Fibroblast of lung (primary cell): ENCODE measurements at regions not wholly inside any gene's neighbourhood (a gene's known extent, or its start where the extent isn't known, plus 50 kb on each side); places are given as distances from the start of the nearest gene placed in this dataset.

Source experiments
- DNase-seq, 2 donors: peaks; one replicate each; pipeline versions ENCODE4 v3.0.0 to v3.0.0-alpha.2; 2010; ENCODE audit warnings: low read depth in 2 of 2
- H2AFZ ChIP-seq: 2 replicates; pipeline ENCODE4 v1.5.1; 2012; ENCODE audit warnings: low read length, control low read depth, inconsistent platforms
- H3K27ac ChIP-seq: 2 replicates; pipeline ENCODE4 v1.5.1; 2011; ENCODE audit warnings: low read length, control low read depth; ENCODE audit not compliant: insufficient read depth
- H3K27me3 ChIP-seq: 2 replicates; pipeline ENCODE4 v1.5.1; 2011; ENCODE audit warnings: mild to moderate bottlenecking, low read length; ENCODE audit not compliant: control insufficient read depth, insufficient read depth
- H3K36me3 ChIP-seq: 2 replicates; pipeline ENCODE4 v1.5.1; 2011; ENCODE audit warnings: low read length; ENCODE audit not compliant: control insufficient read depth, insufficient read depth
- H3K4me1 ChIP-seq: 2 replicates; pipeline ENCODE4 v1.5.1; 2011; ENCODE audit warnings: low read length; ENCODE audit not compliant: control insufficient read depth, insufficient read depth; ENCODE audit errors: extremely low read depth
- H3K4me2 ChIP-seq: 2 replicates; pipeline ENCODE4 v1.5.1; 2011; ENCODE audit warnings: low read length, control low read depth; ENCODE audit not compliant: insufficient read depth; ENCODE audit errors: extremely low read depth
- H3K4me3 ChIP-seq, 4 experiments: fragments of 200-600 bp in 1 of 4; sonication (generic) in 1 of 4; replicated peaks in 1 of 4; 2 replicates each; pipeline ENCODE4 v1.5.1; 2011 to 2016; ENCODE audit warnings: low read length in 4 of 4, low read depth in 3 of 4, mild to moderate bottlenecking in 3 of 4, control low read depth in 2 of 4, inconsistent platforms in 1 of 4, mixed read lengths in 1 of 4; ENCODE audit not compliant: insufficient read depth in 1 of 4; ENCODE audit errors: control extremely low read depth in 1 of 4
- H3K79me2 ChIP-seq: 2 replicates; pipeline ENCODE4 v1.5.1; 2012; ENCODE audit warnings: mild to moderate bottlenecking, low read length, inconsistent platforms; ENCODE audit not compliant: control insufficient read depth, insufficient read depth
- H3K9ac ChIP-seq: 2 replicates; pipeline ENCODE4 v1.5.1; 2011; ENCODE audit warnings: mild to moderate bottlenecking, low read length, control low read depth; ENCODE audit not compliant: insufficient read depth
- H3K9me3 ChIP-seq: 2 replicates; pipeline ENCODE4 v1.5.1; 2012; ENCODE audit warnings: low read depth, low read length; ENCODE audit not compliant: control insufficient read depth, insufficient read depth
- H4K20me1 ChIP-seq: 2 replicates; pipeline ENCODE4 v1.5.1; 2011; ENCODE audit warnings: low read length; ENCODE audit not compliant: control insufficient read depth, insufficient read depth; ENCODE audit errors: extremely low read depth
- EZH2 ChIP-seq: IDR thresholded peaks from 2 replicates; pipeline ENCODE4 v1.5.1; 2012; ENCODE audit warnings: low read length, control low read depth, mild to moderate bottlenecking; ENCODE audit errors: missing control alignments
- TF ChIP-seq, protein P1 (sequence below), 2 donors: IDR thresholded peaks in 1 of 2; conservative IDR thresholded peaks in 1 of 2; 1 replicate in 1 of 2; 2 replicates in 1 of 2; pipeline ENCODE4 v1.5.1; 2011 to 2012; ENCODE audit warnings: low read length in 2 of 2, control low read depth in 1 of 2, inconsistent platforms in 1 of 2, low read depth in 1 of 2, mild to moderate bottlenecking in 1 of 2

DNA sequence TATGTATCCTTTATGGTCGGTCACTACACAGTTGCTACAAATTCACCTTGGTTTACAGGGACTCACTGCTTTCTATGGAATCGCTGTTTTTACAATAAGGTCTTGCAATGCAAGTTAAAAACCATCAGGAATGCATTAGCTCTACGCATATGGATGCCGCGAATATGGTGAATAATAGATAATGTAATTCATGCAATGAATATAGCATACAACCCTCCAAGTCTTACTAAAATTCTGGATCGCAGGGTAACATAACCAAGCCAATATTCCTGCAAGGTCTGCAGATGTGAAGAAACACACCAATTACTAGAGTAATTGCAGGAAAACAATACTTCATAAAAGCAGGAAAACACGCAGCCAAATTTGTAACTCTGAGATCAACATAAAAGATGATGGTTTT, 75.6 kb upstream of the BACE2 start:
- DNase-seq = no peak
- H3K27ac ChIP-seq = no peak overlapping the region
- H2AFZ ChIP-seq = no peak overlapping the region
- no peak for TF ChIP-seq EZH2
- TF ChIP-seq, protein P1, sequence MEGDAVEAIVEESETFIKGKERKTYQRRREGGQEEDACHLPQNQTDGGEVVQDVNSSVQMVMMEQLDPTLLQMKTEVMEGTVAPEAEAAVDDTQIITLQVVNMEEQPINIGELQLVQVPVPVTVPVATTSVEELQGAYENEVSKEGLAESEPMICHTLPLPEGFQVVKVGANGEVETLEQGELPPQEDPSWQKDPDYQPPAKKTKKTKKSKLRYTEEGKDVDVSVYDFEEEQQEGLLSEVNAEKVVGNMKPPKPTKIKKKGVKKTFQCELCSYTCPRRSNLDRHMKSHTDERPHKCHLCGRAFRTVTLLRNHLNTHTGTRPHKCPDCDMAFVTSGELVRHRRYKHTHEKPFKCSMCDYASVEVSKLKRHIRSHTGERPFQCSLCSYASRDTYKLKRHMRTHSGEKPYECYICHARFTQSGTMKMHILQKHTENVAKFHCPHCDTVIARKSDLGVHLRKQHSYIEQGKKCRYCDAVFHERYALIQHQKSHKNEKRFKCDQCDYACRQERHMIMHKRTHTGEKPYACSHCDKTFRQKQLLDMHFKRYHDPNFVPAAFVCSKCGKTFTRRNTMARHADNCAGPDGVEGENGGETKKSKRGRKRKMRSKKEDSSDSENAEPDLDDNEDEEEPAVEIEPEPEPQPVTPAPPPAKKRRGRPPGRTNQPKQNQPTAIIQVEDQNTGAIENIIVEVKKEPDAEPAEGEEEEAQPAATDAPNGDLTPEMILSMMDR (conservative IDR thresholded peaks at IDR 0.05 in 1 of 2, IDR thresholded peaks at IDR 0.05 in 1 of 2; ENCODE audit: low read depth in 1 of 2, low read length in 2 of 2) = no peak
- H3K27me3 ChIP-seq = no peaks in the 10 kb centered on the region
- H3K79me2 ChIP-seq = no peaks in the 10 kb centered on the region
- H3K4me3 ChIP-seq = no peak overlapping the region
- H3K9ac ChIP-seq = no peak overlapping the region
- no peak overlapping the region for H3K4me2 ChIP-seq
- no peaks in the 10 kb centered on the region for H3K36me3 ChIP-seq
- no peaks in the 10 kb centered on the region for H4K20me1 ChIP-seq
- H3K4me1 ChIP-seq = no peaks in the 10 kb centered on the region
- no peaks in the 10 kb centered on the region for H3K9me3 ChIP-seq

DNA sequence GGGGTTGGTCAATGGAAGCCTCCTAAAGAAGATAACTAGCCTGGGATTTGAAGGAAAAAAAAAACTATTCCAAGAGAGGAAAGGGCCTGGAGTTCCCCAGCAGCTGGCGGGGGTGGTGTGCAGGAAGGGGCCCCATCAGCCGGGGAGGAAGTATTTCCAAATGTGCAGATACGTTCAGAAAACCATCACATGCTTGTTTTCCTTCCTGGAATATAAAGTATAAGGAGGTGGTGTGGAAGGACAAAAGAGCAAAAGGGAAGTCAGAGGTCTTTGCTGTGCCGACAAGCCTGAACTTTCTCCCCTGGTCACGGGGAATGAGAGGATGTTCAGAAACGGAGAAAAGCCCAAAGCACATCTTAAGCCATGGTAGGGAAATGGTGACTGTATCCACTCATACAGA, 72.0 kb upstream of the BACE2 start:
- no peak overlapping the region for H3K4me2 ChIP-seq
- no peak for TF ChIP-seq EZH2
- TF ChIP-seq, protein P1 (conservative IDR thresholded peaks at IDR 0.05 in 1 of 2, IDR thresholded peaks at IDR 0.05 in 1 of 2; ENCODE audit: low read depth in 1 of 2, low read length in 2 of 2) = no peak
- no peaks in the 10 kb centered on the region for H3K79me2 ChIP-seq
- no peak overlapping the region for H3K4me3 ChIP-seq
- no peak overlapping the region for H2AFZ ChIP-seq
- no peaks in the 10 kb centered on the region for H3K27me3 ChIP-seq
- no peak overlapping the region for H3K27ac ChIP-seq
- no peaks in the 10 kb centered on the region for H4K20me1 ChIP-seq
- no peak overlapping the region for H3K9ac ChIP-seq
- H3K9me3 ChIP-seq = no peaks in the 10 kb centered on the region
- no peaks in the 10 kb centered on the region for H3K36me3 ChIP-seq
- H3K4me1 ChIP-seq = no peaks in the 10 kb centered on the region
- DNase-seq = no peak

- no peak overlapping the region for H2AFZ ChIP-seq
- H3K36me3 ChIP-seq = no peaks in the 10 kb centered on the region
- DNase-seq = no peak
- TF ChIP-seq, protein P1 (conservative IDR thresholded peaks at IDR 0.05 in 1 of 2, IDR thresholded peaks at IDR 0.05 in 1 of 2; ENCODE audit: low read depth in 1 of 2, low read length in 2 of 2) = no peak
- TF ChIP-seq EZH2 = no peak
- H3K4me2 ChIP-seq = no peak overlapping the region
- no peaks in the 10 kb centered on the region for H3K4me1 ChIP-seq
- H3K9me3 ChIP-seq = no peaks in the 10 kb centered on the region
- no peak overlapping the region for H3K27ac ChIP-seq
- H3K9ac ChIP-seq = no peak overlapping the region
- no peaks in the 10 kb centered on the region for H3K27me3 ChIP-seq
- no peaks in the 10 kb centered on the region for H4K20me1 ChIP-seq
- H3K79me2 ChIP-seq = no peaks in the 10 kb centered on the region
- no peak overlapping the region for H3K4me3 ChIP-seq
Measured at GRCh38 chr21:41098076-41098475, 69.9 kb upstream of the BACE2 start.
